Heart right ventricle (tissue), 16 donors: ENCODE measurements at regions not wholly inside any gene's neighbourhood (a gene's known extent, or its start where the extent isn't known, plus 50 kb on each side); places are given as distances from the start of the nearest gene placed in this dataset.

Experiments used
- ATAC-seq, 8 donors: fragments of 200-7000 bp; cut with Tn5 transposase; one replicate each; pipeline ENCODE4 v1.9.1; 2020; ENCODE audit warnings: mild to moderate bottlenecking in 8 of 8, moderate library complexity in 8 of 8, moderate number of reproducible peaks in 1 of 8
- DNase-seq, 2 donors: peaks; one replicate each; pipeline ENCODE4 v3.0.0-alpha.2; 2020
- H3K27ac ChIP-seq, 10 donors: fragments of 200-600 bp; sonication (generic) in 2 of 10; one replicate each; pipeline versions ENCODE4 v1.5.0 to v1.8.0; 2020 to 2022; ENCODE audit warnings: mild to moderate bottlenecking in 3 of 10
- H3K27me3 ChIP-seq, 7 donors: fragments of 200-600 bp; one replicate each; pipeline ENCODE4 v1.8.0; 2021 to 2022; ENCODE audit warnings: mild to moderate bottlenecking in 2 of 7
- H3K36me3 ChIP-seq, 9 donors: fragments of 200-600 bp; sonication (generic) in 1 of 9; one replicate each; pipeline versions ENCODE4 v1.5.0 to v1.8.0; 2020 to 2022; ENCODE audit warnings: mild to moderate bottlenecking in 2 of 9
- H3K4me1 ChIP-seq, 9 donors: fragments of 200-600 bp; sonication (generic) in 1 of 9; one replicate each; pipeline versions ENCODE4 v1.5.0 to v1.8.0; 2020 to 2022; ENCODE audit warnings: mild to moderate bottlenecking in 4 of 9
- H3K4me3 ChIP-seq, 10 donors: fragments of 200-600 bp; sonication (generic) in 2 of 10; one replicate each; pipeline versions ENCODE4 v1.5.0 to v1.8.0; 2020 to 2022; ENCODE audit warnings: mild to moderate bottlenecking in 7 of 10, moderate library complexity in 2 of 10
- H3K9me3 ChIP-seq, 11 donors: fragments of 200-600 bp in 10 of 11; sonication (generic) in 2 of 11; one replicate each; pipeline versions ENCODE4 v1.5.0 to v1.8.0; 2013 to 2022; ENCODE audit warnings: mild to moderate bottlenecking in 2 of 11, control low read depth in 1 of 11, moderate library complexity in 1 of 11
- CTCF ChIP-seq, 9 donors: fragments of 200-600 bp; sonication (generic) in 2 of 9; IDR thresholded peaks; one replicate each; pipeline versions ENCODE4 v1.5.0 to v1.8.0; 2021 to 2022; ENCODE audit warnings: antibody characterized with exemption in 9 of 9, mild to moderate bottlenecking in 5 of 9, moderate library complexity in 1 of 9
- WGBS, 2 donors: extraction: QIAGEN DNeasy Blood & Tissue Kit; methylation state at CpG; one replicate each; pipeline ENCODE4 v1.1.7; 2013; ENCODE audit warnings: inconsistent platforms in 1 of 2; 5-methylcytosine and 5-hydroxymethylcytosine counted together
- intact Hi-C, 10 donors: fragments of 100-400 bp; cut with DNase I; formaldehyde crosslinking; loops; one replicate each; pipeline versions ENCODE4 v1.11.1 to v1.14.2; 2022
- donor health status: Arrhythmogenic right ventricular cardiomyopathy.
- donor health status: ischemic (EF 13 %, LVEDD 7.1; RV severe dilation, severe dysfunction).
- donor health status: healthy with polysubstance abuse.
- donor health status: DM: no; HTN: yes; CAD: no.
- donor health status: DM: no; HTN: no; CAD: no.
- donor health status: ischemic (EF 25% LVEDD 6.9; RV normal size, moderate dysfunction).
- donor health status: ischemic (EF 25% LVEDD 5.7; RV mildly dilated, moderate dysfunction).
- donor health status: healthy.
- donor health status: DM: yes; HTN: yes; CAD: no.
- donor health status: Ischemic cardiomyopathy.
- donor health status: ischemic (EF 35%, LVEDD 5.7; RV mildly dilated, moderate dysfunction).
- donor health status: nonischemic (EF 11% LVEDD 7.7; RV severe dilation, severe dysfunction).
- donor health status: DM: yes; HTN: yes; CAD: no.
- donor health status: PGD.
- donor health status: ischemic (EF 29% LVEDD 5.4; RV normal size, mild dysfunction).
- donor health status: nonischemic (EF 23%, LVEDD 6.1; RV moderate dilation, normal function).

GRCh38 chr6:26311012-26311384, 54.0 kb upstream of the BTN3A2 start:
- 6 to 10% methylated on average over 11 of the region's 11 CpGs for WGBS, 2 donors
- Histone ChIP-seq H3K27ac (no peak overlapping the region), H3K4me1 (peaks cover 0 to 31% (median 7%) of the 10 kb centered on the region in 9 donors), H3K4me3 (peak overlapping the region in 4 of 10 donors; percentile 50 to 56 (median 54)), H3K9me3 (no peaks in the 10 kb centered on the region), H3K36me3 (no peaks in the 10 kb centered on the region), H3K27me3 (no peaks in the 10 kb centered on the region)
- intact Hi-C loops, result loop anchor here in 1 of 10 donors (10.0 kb wide), 1 partner anchor 264 kb away; no protein-coding TSS in a partner anchor
- ATAC-seq (peak in 3 of 8 donors; percentile 2 to 35 (median 18)), DNase-seq (no peak)
- TF ChIP-seq CTCF (IDR thresholded peaks at IDR 0.05), result no peak

- 5% methylated on average over 18 of the region's 18 CpGs for WGBS, 2 donors
- no peaks in the 10 kb centered on the region for H3K9me3 ChIP-seq
- peak overlapping the region; percentile 4 to 59 (median 50) for H3K4me3 ChIP-seq
- intact Hi-C loops, result loop anchor here in 2 of 10 donors (2.0 to 10.0 kb wide), 2 partner anchors 27 to 263 kb away; a partner anchor contains a TSS
- H3K36me3 ChIP-seq, result no peaks in the 10 kb centered on the region
- H3K4me1 ChIP-seq, result peaks cover 0 to 31% (median 7%) of the 10 kb centered on the region in 9 donors
- ATAC-seq (peak; percentile 46 to 91 (median 79)), DNase-seq (peak in 1 of 2 donors; percentile 30)
- peaks cover 0 to 3% (median 0%) of the 10 kb centered on the region in 7 donors for H3K27me3 ChIP-seq
- peak overlapping the region in 6 of 10 donors; percentile 13 to 60 (median 46) for H3K27ac ChIP-seq
- no peak for TF ChIP-seq CTCF (IDR thresholded peaks at IDR 0.05)
Observed at GRCh38 chr6:26311385-26312095, 53.5 kb upstream of the BTN3A2 start.

- H3K4me1 ChIP-seq, result peaks cover 0 to 31% (median 7%) of the 10 kb centered on the region in 9 donors
- H3K9me3 ChIP-seq, result no peaks in the 10 kb centered on the region
- intact Hi-C loops, result loop anchor here in 2 of 10 donors (2.0 to 10.0 kb wide), 2 partner anchors 27 to 263 kb away; a partner anchor contains a TSS
- H3K4me3 ChIP-seq, result peak overlapping the region; percentile 4 to 59 (median 50)
- peaks cover 0 to 9% (median 3%) of the 10 kb centered on the region in 7 donors for H3K27me3 ChIP-seq
- H3K27ac ChIP-seq, result peak overlapping the region in 6 of 10 donors; percentile 13 to 60 (median 46)
- DNase-seq, result no peak
- ATAC-seq, result no peak
- H3K36me3 ChIP-seq, result no peaks in the 10 kb centered on the region
- TF ChIP-seq CTCF (IDR thresholded peaks at IDR 0.05), result no peak
- 4% methylated on average over 6 of the region's 6 CpGs for WGBS, 2 donors
Observed at GRCh38 chr6:26312096-26312463, 52.9 kb upstream of the BTN3A2 start.

GRCh38 chr6:26312501-26313397, 52.2 kb upstream of the BTN3A2 start:
- Histone ChIP-seq H3K27me3 (peaks cover 0 to 15% (median 7%) of the 10 kb centered on the region in 7 donors), H3K4me1 (peaks cover 0 to 31% (median 7%) of the 10 kb centered on the region in 9 donors), H3K4me3 (peak overlapping the region; percentile 5 to 59 (median 50)), H3K27ac (peak overlapping the region in 6 of 10 donors; percentile 21 to 60 (median 52)), H3K36me3 (no peaks in the 10 kb centered on the region), H3K9me3 (no peaks in the 10 kb centered on the region)
- peak; percentile 59 to 83 for DNase-seq
- TF ChIP-seq CTCF (IDR thresholded peaks at IDR 0.05), result no peak
- intact Hi-C loops, result loop anchor here in 2 of 10 donors (2.0 to 10.0 kb wide), 2 partner anchors 28 to 262 kb away; a partner anchor contains a TSS
- WGBS, 2 donors, result 1% methylated on average over 34 of the region's 34 CpGs
- peak; percentile 66 to 95 (median 86) for ATAC-seq
